GM12874 (cell line): ENCODE measurements at regions not wholly inside any gene's neighbourhood (a gene's known extent, or its start where the extent isn't known, plus 50 kb on each side); places are given as distances from the start of the nearest gene placed in this dataset.

Experiments used
- CTCF ChIP-seq: IDR thresholded peaks from 2 replicates; pipeline ENCODE4 v1.5.1; 2011; ENCODE audit warnings: low read depth, mild to moderate bottlenecking, control low read depth, low read length, moderate library complexity; ENCODE audit not compliant: insufficient read depth

- no peak for TF ChIP-seq CTCF
These were observed 438.0 kb upstream of the MAF start for GRCh38 chr16:80038566-80038965.

GRCh38 chr16:80034948-80035663, 434.6 kb upstream of the MAF start:
- no peak for TF ChIP-seq CTCF

GRCh38 chr16:80034469-80034826, 433.9 kb upstream of the MAF start:
- TF ChIP-seq CTCF: no peak

GRCh38 chr16:80033783-80034468, 433.4 kb upstream of the MAF start:
- no peak for TF ChIP-seq CTCF

GRCh38 chr16:80029761-80030481, 429.4 kb upstream of the MAF start:
- no peak for TF ChIP-seq CTCF

- TF ChIP-seq CTCF: no peak
These were observed 428.8 kb upstream of the MAF start for GRCh38 chr16:80029381-80029630.

- no peak for TF ChIP-seq CTCF
These were observed 428.2 kb upstream of the MAF start for GRCh38 chr16:80028581-80029380.
